ENCODE measurements at regions not wholly inside any gene's neighbourhood (a gene's known extent, or its start where the extent isn't known, plus 50 kb on each side); places are given as distances from the start of the nearest gene placed in this dataset.

DNA sequence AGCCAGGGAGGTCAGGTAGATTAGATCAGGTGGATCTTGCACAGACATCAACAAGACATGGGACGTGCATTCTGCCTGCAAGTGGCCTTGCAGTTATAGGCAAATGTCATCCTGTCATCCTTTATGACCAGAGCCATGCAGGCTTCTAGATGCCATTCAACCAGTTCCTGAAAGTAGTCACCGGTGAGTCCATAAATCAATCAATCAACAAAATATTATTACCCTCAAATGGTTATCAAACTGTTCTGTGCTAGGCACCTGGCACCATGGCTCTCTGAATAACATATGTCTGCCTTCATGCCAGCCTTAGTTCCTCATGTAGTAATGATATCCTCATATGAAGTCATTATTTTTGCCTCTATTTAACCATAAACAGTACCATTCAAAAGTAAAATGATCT lies 146.9 kb downstream of the TOMM20 start:
- TF ChIP-seq, protein P1, sequence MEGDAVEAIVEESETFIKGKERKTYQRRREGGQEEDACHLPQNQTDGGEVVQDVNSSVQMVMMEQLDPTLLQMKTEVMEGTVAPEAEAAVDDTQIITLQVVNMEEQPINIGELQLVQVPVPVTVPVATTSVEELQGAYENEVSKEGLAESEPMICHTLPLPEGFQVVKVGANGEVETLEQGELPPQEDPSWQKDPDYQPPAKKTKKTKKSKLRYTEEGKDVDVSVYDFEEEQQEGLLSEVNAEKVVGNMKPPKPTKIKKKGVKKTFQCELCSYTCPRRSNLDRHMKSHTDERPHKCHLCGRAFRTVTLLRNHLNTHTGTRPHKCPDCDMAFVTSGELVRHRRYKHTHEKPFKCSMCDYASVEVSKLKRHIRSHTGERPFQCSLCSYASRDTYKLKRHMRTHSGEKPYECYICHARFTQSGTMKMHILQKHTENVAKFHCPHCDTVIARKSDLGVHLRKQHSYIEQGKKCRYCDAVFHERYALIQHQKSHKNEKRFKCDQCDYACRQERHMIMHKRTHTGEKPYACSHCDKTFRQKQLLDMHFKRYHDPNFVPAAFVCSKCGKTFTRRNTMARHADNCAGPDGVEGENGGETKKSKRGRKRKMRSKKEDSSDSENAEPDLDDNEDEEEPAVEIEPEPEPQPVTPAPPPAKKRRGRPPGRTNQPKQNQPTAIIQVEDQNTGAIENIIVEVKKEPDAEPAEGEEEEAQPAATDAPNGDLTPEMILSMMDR (conservative IDR thresholded peaks at IDR 0.05; ENCODE audit: low read length): no peak
- no peak for TF ChIP-seq EZH2phosphoT487 (IDR thresholded peaks at IDR 0.05; ENCODE audit: borderline replicate concordance, low read depth, low read length)

All from OCI-LY7 (cell line).